ENCODE measurements at regions not wholly inside any gene's neighbourhood (a gene's known extent, or its start where the extent isn't known, plus 50 kb on each side); places are given as distances from the start of the nearest gene placed in this dataset.

DNA sequence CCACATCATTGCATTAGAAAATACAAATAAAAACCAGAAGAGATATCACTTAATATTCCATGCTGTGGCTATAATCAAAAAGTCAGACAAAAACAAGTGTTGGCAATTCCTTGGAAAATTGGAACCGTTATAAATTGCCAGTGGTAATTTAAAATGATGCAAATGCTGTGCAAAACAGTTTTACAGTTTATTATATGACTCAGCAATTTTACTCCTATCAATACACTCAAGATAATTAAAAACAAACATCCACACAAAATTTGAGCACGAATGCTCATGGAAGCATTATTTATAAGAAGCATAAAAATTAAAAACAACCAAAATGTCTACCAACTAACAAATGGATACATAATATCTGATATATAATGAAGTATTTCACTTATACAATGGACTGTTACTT lies 728.8 kb downstream of the CBLN2 start:
- TF ChIP-seq, protein P1, sequence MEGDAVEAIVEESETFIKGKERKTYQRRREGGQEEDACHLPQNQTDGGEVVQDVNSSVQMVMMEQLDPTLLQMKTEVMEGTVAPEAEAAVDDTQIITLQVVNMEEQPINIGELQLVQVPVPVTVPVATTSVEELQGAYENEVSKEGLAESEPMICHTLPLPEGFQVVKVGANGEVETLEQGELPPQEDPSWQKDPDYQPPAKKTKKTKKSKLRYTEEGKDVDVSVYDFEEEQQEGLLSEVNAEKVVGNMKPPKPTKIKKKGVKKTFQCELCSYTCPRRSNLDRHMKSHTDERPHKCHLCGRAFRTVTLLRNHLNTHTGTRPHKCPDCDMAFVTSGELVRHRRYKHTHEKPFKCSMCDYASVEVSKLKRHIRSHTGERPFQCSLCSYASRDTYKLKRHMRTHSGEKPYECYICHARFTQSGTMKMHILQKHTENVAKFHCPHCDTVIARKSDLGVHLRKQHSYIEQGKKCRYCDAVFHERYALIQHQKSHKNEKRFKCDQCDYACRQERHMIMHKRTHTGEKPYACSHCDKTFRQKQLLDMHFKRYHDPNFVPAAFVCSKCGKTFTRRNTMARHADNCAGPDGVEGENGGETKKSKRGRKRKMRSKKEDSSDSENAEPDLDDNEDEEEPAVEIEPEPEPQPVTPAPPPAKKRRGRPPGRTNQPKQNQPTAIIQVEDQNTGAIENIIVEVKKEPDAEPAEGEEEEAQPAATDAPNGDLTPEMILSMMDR (IDR thresholded peaks at IDR 0.05; ENCODE audit: borderline replicate concordance, extremely low read depth, low read length, poor library complexity, severe bottlenecking): no peak
- no peak for TF ChIP-seq EZH2 (IDR thresholded peaks at IDR 0.05; ENCODE audit: borderline replicate concordance, low read depth, low read length, severe bottlenecking)
